SH-SY5Y (cell line): ENCODE measurements at regions not wholly inside any gene's neighbourhood (a gene's known extent, or its start where the extent isn't known, plus 50 kb on each side); places are given as distances from the start of the nearest gene placed in this dataset.

Experiments
- GATA2 ChIP-seq: IDR thresholded peaks from 2 replicates; pipeline ENCODE4 v1.6.1; 2011; ENCODE audit warnings: mild to moderate bottlenecking, low read depth, low read length
- GATA3 ChIP-seq: IDR thresholded peaks from 2 replicates; pipeline ENCODE4 v1.6.1; 2011; ENCODE audit warnings: low read depth, mild to moderate bottlenecking, low read length, moderate library complexity

- no peak for TF ChIP-seq GATA3
- TF ChIP-seq GATA2 = no peak
Observed at GRCh38 chr10:42958142-42958868, 118.6 kb upstream of the RET start.
